GM19455 (cell line): ENCODE measurements at regions not wholly inside any gene's neighbourhood (a gene's known extent, or its start where the extent isn't known, plus 50 kb on each side); places are given as distances from the start of the nearest gene placed in this dataset.
A peak's percentile ranks its signal among the peaks of the same experiment; 100 is the strongest.

Experiments used
- ATAC-seq: cut with Tn5 transposase; IDR thresholded peaks from one replicate; pipeline ENCODE4 v1.9.1; 2021; ENCODE audit not compliant: unreplicated experiment

DNA sequence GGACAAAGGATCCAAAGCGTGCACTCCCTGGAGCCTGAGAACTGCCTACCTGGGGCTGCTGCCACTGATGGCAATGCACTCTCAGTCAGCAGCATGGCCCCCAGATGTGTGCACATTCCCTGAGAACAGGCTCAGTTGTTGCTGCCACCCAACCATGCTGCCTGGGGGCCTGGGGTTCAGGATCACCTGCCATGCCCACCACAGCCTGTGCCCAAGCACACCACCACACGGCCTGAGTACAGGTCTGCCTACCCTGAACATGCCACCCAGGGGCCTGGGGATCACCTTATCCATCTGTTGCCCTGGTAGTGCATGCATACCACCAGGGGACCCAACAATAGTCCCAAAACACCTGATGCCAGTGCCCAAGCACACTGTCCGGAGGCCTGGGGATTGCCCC, 1174.5 kb downstream of the SORCS1 start:
- no peak for ATAC-seq

- no peak for ATAC-seq
These were observed 1175.7 kb downstream of the SORCS1 start for GRCh38 chr10:105988848-105989247.

GRCh38 chr10:105986912-105987635, 1177.4 kb downstream of the SORCS1 start:
- ATAC-seq, result no peak

DNA sequence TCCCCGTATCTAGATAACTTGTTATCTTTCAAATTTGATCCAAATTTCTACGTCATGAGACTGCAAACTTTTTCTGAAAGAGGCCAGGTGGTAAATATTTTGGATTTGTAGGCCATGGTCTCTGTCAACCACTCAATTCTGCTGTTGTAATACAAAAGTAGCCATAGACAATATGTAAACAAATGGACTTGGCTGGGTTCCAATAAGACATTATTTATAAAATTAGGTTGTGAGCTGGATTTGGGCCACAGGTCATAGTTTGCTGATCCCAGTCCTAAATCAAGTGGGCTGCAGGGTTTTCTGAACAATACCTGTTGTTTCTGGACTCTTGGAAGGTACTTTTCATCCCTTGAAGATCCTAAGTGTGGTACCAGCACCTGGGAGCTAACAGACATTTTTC, 1178.0 kb downstream of the SORCS1 start:
- no peak for ATAC-seq

DNA sequence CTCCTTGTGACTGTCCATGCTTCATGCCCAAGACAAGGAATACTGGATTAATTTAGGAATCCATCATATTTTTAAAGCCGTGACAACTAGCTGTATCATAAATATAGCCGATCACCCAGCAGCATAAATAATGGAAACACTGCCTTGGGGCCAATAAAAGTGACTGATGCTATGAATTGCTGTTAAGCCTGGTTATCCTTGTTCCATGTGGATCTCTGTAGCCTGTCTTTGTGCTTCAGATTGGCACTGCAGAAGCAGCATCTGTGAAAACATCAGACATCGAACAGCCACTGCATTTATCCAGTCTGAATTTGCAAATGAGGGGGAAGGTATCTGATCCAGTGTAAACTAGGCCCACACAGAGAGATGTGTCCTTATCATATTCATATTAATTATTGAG, 1181.8 kb downstream of the SORCS1 start:
- no peak for ATAC-seq

- no peak for ATAC-seq
These were observed 1182.8 kb downstream of the SORCS1 start for GRCh38 chr10:105981679-105982078.

DNA sequence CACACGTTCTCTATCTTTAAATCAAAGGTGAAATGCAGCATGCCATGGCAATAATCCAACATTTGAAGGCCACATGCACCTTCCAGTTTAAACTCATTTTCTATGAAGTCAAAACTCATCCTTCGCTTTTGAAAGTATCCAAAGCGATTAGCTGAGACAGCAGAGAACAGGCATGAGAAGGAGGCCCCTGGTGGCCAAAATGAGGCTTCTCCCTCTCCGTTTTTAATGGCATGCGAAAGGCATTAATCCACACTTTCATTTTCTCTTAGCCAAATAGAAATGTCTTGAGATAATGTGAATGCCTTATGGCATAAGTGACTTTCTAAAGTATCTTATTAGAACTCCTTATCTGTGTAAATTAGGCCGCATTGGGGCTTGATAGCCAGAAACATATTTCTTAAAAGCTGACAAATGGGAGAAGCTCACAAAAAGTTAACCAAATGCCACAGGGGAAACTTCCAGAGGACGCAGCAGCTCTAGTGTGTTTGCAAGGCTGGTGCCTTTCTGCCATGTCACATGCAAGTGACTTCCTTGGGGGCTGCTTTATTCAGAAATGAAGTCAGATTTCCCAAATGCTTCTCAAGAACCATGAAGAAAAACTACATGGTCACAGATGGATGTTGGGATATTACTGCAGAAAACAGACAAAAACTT, 1189.6 kb downstream of the SORCS1 start:
- peak; percentile 85 for ATAC-seq

DNA sequence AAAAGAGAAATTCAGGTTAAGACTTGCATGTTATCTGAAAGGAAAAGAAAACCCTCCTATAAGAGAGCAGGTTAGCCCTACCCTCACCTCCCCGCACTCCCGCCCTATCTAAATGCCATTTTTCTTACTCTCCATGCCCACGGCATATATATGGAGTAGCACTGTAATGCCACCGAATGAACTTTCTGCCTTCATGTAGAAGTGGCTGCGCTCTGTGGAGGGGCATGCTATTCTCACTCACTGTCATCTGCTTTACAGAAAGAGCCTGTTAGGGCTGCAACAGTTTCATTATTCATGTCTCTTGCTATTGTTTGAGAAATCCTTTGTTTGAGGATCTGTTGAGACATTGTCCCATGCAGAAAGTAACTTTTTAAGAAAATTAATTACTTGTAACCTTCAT, 1190.6 kb downstream of the SORCS1 start:
- ATAC-seq, result no peak

DNA sequence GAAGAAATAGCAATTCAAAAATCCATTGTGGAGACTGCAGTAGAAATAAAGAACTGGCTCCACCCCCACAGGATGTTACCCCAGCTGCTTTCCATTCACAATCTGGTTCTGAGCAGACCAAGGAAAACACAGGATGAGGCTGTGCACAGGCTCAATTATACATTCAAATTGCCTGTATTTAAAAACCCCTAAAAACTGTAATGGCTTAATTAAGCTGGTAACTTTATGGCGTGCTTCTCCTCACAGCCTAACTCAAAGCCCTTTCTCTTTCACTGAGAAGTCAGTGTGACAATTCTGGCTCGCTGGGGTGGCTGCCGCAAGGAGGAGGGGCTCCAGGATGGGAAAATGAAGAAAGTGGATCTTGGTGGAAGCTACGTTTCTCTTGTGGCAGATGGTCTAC, 1191.1 kb downstream of the SORCS1 start:
- no peak for ATAC-seq

GRCh38 chr10:105971460-105971859, 1193.0 kb downstream of the SORCS1 start:
- ATAC-seq, result no peak

GRCh38 chr10:105969884-105970377, 1194.6 kb downstream of the SORCS1 start:
- ATAC-seq, result no peak

DNA sequence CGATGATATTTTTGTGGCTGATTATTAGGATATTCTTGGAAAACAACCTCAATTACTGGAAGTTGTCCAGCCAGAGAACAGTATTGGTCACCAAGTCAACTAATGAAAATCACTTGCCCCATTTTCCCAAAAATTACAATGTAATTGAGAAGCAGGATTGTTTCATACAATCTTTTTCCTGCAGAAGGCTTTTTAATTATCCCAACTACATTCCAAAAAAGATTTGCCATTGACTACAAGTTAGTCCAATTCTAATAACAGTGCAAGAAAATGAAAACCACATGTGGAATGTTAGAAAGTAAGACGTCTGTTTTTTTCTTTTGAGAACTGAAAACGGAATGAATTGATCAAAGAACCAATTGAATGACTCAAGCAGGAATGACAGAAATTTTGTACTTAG, 1195.8 kb downstream of the SORCS1 start:
- ATAC-seq, result no peak

GRCh38 chr10:105967256-105967655, 1197.2 kb downstream of the SORCS1 start:
- no peak for ATAC-seq

DNA sequence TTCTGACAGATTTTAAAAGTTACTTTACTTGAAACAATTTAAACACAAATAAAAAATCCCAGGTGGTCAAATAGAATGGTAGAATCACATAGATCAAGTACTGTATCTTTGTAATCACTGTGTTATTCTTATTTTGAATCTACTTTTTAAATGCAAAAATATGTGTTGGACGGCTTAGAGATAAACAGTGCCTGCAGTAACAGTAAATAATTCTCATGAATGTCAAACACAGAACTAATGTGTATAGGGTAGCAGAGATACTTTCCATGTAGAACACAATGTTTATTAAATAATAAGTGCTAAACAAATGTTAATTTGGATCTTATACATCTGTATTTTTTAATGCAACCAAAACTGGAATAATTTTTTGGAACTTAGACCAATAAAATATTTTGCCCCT, 1199.4 kb downstream of the SORCS1 start:
- ATAC-seq, result no peak

- no peak for ATAC-seq
These were observed 1200.5 kb downstream of the SORCS1 start for GRCh38 chr10:105964009-105964408.

DNA sequence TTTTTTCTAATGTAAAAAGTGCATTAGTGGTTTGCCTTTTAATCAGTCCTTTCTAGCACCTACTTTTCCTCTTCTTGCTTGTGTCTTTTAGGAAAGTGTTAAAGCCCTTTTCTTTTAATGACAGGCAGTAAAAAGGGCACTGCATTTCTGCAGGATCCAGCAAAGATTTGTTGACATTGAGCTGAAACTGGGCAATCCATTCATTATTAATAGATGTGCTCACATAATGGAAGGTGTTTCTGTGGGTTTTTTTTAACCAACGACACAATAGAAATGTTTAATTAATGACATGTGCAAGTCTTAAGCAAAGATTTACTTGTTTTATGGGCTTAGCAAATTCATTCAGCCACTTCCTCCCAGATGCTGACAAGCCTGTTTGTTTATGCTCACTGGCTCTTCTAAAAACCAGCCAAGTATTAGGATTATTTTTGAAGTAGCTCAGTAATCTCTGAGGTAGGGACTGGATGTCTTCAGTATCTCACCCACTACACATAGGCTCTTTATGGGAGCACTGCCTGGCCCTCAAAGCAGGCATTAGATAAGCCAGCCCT, 1201.1 kb downstream of the SORCS1 start:
- no peak for ATAC-seq

- ATAC-seq, result peak; percentile 79
These were observed 1208.0 kb downstream of the SORCS1 start for GRCh38 chr10:105956550-105956949.

DNA sequence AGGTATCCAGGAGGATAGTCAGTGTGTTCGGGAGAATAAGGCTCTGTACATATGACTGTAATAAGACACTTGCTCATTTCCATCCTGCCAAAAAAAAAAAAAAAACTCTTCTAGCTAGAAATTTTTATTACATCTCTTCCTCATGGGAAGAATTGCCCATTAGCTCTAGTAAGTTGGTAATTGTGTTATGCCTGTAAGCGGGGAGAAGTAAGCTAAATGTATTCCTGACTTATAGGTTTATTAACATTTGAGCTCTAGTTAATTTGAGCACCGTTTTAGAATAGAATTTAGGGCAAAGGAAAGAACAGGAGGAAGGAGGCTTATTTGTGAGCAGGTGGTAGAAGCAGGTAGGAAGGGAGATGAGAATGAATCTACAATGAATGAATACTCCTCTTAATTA, 1210.6 kb downstream of the SORCS1 start:
- ATAC-seq, result no peak

DNA sequence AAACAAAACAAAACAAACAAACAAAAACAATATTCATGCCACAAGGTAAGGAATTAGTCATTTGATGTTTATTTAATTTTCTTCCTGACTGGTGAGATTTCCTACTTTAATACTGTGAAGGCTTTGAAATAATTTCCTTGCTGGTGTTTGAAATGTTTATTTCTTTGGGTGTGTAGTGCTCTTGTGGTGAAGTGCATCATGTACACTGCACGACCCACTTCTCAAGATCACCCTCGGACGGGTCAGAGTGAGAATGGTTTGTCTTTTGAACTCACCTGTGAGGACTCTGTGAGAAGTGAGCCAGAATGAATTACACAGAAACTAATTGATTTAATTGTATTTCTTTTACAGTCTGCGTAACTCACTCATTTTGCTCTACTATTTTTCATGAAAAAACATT, 1211.5 kb downstream of the SORCS1 start:
- ATAC-seq, result no peak

DNA sequence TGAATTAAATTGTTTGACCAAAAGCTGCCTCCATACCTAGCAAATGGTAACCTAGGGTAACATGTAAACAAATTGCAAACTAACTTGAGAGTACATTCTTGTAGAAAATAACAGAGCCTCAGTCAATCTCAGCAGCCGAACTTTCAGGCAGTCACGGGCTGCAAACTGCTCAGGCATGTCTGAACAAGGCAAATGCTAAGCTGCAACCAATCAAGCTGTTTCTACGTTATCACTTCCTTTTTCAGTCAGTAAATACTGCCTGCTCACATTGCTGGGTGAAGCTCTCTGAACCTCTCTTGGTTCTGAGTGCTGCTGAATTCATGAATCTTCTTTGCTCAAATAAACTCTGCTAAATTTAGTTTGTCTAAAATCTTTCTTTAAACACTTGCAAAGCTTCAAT, 1212.4 kb downstream of the SORCS1 start:
- peak; percentile 92 for ATAC-seq

GRCh38 chr10:105950410-105950809, 1214.1 kb downstream of the SORCS1 start:
- ATAC-seq, result peak; percentile 42

GRCh38 chr10:105949721-105950120, 1214.8 kb downstream of the SORCS1 start:
- no peak for ATAC-seq
